ENCODE measurements at regions not wholly inside any gene's neighbourhood (a gene's known extent, or its start where the extent isn't known, plus 50 kb on each side); places are given as distances from the start of the nearest gene placed in this dataset.

- peak; percentile 50 for TF ChIP-seq CHD7 (IDR thresholded peaks at IDR 0.05; ENCODE audit: insufficient replicate concordance, low read length)
- no peak for TF ChIP-seq YY1 (IDR thresholded peaks at IDR 0.05; ENCODE audit: low read depth, low read length)
- TF ChIP-seq CBX8 (IDR thresholded peaks at IDR 0.05; ENCODE audit: borderline replicate concordance, low read depth, low read length): no peak
- no peak for TF ChIP-seq CEBPB (IDR thresholded peaks at IDR 0.05; ENCODE audit: low read depth, low read length)
- no peak for TF ChIP-seq SAP30 (IDR thresholded peaks at IDR 0.05; ENCODE audit: insufficient read depth, insufficient replicate concordance, low read length)
- no peak for TF ChIP-seq RBBP5 (IDR thresholded peaks at IDR 0.05; ENCODE audit: borderline replicate concordance, low read depth, low read length)
- TF ChIP-seq HDAC6 (IDR thresholded peaks at IDR 0.05; ENCODE audit: low read depth, low read length): no peak
- no peak for TF ChIP-seq SRF (IDR thresholded peaks at IDR 0.05; ENCODE audit: low read depth, low read length)
- no peak for TF ChIP-seq USF2 (IDR thresholded peaks at IDR 0.05; ENCODE audit: low read length)
- TF ChIP-seq E2F6 (IDR thresholded peaks at IDR 0.05): no peak
- no peak for TF ChIP-seq SP1 (IDR thresholded peaks at IDR 0.05; ENCODE audit: low read depth, low read length)
Measured at GRCh38 chr1:96259399-96259798, 462.2 kb upstream of the PTBP2 start (continued).

Measured in H1 (cell line).